Endothelial cell of umbilical vein (primary cell): ENCODE measurements at regions not wholly inside any gene's neighbourhood (a gene's known extent, or its start where the extent isn't known, plus 50 kb on each side); places are given as distances from the start of the nearest gene placed in this dataset.

ENCODE experiments used
- CTCF ChIP-seq, 2 donors: IDR thresholded peaks; 1 replicate in 1 of 2; 2 replicates in 1 of 2; pipeline ENCODE4 v1.5.1; 2011; ENCODE audit warnings: low read length in 2 of 2, mild to moderate bottlenecking in 2 of 2, moderate library complexity in 2 of 2, control low read depth in 1 of 2, inconsistent platforms in 1 of 2, low read depth in 1 of 2; ENCODE audit not compliant: insufficient read depth in 1 of 2; ENCODE audit errors: extremely low read depth in 1 of 2
- EZH2 ChIP-seq: IDR thresholded peaks from 2 replicates; pipeline ENCODE4 v1.6.1; 2012; ENCODE audit warnings: borderline replicate concordance, low read depth, mild to moderate bottlenecking, moderate library complexity, low read length, inconsistent platforms; ENCODE audit not compliant: severe bottlenecking
- FOS ChIP-seq: IDR thresholded peaks from 2 replicates; pipeline ENCODE4 v1.6.1; 2011; ENCODE audit warnings: mild to moderate bottlenecking, low read length, moderate library complexity, borderline replicate concordance; ENCODE audit not compliant: insufficient read depth
- MAX ChIP-seq: IDR thresholded peaks from 2 replicates; pipeline ENCODE4 v1.6.1; 2011; ENCODE audit not compliant: insufficient read depth, insufficient read length
- POLR2A ChIP-seq: IDR thresholded peaks from 2 replicates; pipeline ENCODE4 v1.6.1; 2012; ENCODE audit warnings: low read depth, mild to moderate bottlenecking, control low read depth, low read length

- TF ChIP-seq CTCF (IDR thresholded peaks at IDR 0.05; ENCODE audit: extremely low read depth in 1 of 2, insufficient read depth in 1 of 2, low read depth in 1 of 2, low read length in 2 of 2) (no peak), POLR2A (no peak), EZH2 (no peak), FOS (no peak), MAX (no peak)
Observed at GRCh38 chr5:39519079-39519478, 94.3 kb upstream of the DAB2 start.
